ENCODE measurements at regions not wholly inside any gene's neighbourhood (a gene's known extent, or its start where the extent isn't known, plus 50 kb on each side); places are given as distances from the start of the nearest gene placed in this dataset.

DNA sequence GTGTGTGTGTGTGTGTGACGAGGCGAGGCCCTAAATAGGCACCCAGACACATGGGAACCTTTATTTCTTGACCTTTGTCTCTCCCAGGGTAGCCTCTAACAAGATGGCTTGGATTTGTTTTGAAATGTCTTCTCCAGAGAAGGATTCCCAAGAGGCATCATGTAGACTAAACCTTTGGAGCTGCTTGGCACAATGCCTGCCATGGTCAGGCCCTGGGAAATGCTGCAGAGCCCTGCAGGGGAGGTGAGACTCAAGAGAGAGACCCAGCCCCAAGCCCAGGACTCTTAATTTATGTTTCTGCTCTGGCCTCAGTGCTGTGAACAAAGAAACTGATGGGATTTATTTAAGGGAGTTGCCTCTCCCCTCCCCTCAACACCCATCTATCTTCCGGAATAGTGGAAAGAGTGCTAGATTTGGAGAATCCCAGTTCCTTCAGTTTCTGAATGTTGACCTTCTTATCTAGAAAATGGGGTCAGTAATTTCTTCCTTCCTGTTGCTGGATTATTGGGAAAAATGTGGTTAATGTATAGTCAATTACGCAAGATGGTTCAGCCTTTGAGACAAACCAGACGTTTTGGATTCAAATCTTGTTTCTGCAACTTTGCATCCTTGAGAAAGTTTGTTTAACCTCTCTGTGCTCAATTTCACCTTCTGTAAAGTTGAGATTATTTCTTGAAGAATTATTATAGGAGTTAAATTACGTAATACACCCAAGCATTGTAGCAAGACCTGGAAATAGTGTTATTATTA, 434.8 kb downstream of the MAFB start:
- DNase-seq (ENCODE audit: low read depth, low spot score) = no peak
- no peak overlapping the region for H3K27ac ChIP-seq

DNA sequence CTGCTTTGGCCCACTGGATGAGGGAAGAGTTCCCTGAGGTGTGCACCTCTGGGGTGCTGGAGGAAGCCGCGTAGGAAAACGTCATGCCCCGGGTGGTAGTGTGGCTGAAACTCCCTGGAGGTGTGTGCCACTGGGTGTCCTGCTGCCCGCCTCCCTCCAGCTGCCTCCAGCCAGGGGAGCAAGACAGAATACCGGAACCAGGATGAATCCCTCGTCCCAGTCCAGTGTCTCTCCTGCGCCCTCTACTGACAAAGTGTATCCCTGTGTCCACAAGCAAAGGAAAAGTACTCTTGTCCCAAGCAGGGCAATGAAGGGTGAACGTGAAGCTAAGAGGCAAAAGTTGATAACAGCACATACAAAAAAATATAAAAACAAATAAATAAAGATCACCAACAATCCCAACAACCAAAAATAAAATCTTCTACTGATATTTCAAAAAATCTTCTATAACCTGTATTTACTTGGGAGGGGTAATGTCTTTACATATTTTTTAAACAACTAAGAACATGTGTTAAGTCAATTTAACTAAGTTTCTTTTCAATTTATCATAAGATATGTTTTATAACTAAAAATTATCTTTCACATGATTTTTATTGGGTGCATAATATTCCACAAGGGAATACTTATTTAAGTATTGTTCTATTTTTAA, 437.6 kb downstream of the MAFB start:
- no peak overlapping the region for H3K27ac ChIP-seq
- no peak for DNase-seq (ENCODE audit: low read depth, low spot score)

DNA sequence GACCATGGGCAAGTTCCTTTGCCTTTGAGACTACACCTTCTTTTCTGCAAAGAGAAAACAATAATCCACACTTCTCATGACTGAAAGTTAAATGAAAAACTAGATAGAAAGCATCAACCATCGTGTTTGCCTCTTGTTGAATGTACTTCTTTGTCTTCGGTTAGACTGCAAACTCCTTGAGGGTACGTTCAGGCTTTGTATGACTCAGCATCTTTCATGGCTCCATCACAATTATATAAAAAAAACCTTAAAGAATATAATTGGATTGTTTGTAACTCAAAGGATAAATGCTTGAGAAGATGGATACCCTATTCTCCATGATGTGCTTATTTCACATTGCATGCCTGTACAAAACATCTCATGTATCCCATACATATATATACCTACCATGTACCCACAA, 439.2 kb downstream of the MAFB start:
- no peak for DNase-seq (ENCODE audit: low read depth, low spot score)
- no peak overlapping the region for H3K27ac ChIP-seq

DNA sequence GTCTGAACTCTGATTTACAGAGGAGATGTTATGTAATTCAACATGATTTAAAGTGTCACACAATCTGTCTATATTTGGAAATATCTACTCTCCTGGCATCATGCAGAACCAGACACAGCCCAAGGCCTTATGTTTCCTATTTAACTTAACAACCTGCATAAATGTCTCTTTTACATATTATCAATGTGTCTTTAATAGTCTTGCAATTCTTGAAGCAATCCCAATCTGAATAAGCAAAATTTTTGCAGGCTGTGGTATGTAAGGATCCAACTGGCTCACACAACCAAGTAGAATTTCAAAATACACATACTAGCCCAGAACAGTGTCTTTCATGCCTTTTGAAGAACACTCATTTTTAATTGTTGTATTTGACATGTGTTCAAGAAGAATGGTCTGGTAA, 443.2 kb downstream of the MAFB start:
- no peak overlapping the region for H3K27ac ChIP-seq
- DNase-seq (ENCODE audit: low read depth, low spot score) = no peak

DNA sequence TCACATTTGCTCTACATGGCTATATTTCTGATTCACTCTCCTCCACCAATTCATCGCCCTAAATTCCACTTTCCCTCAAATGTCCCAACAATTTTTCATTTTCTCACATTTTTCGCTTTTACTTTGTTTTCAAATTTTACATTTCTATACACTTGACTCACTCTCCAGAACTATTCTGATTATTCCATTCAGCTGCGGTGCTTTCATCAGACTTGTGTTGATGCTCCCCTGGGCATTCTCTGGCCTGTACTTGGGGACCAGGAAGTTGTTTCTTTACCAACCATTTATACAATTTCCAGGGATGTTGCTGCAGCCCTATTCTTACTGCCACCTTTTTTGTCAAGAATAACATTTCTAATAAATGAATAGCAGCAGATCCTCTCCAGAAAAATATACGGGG, 444.8 kb downstream of the MAFB start:
- no peak for DNase-seq (ENCODE audit: low read depth, low spot score)
- no peak overlapping the region for H3K27ac ChIP-seq

DNA sequence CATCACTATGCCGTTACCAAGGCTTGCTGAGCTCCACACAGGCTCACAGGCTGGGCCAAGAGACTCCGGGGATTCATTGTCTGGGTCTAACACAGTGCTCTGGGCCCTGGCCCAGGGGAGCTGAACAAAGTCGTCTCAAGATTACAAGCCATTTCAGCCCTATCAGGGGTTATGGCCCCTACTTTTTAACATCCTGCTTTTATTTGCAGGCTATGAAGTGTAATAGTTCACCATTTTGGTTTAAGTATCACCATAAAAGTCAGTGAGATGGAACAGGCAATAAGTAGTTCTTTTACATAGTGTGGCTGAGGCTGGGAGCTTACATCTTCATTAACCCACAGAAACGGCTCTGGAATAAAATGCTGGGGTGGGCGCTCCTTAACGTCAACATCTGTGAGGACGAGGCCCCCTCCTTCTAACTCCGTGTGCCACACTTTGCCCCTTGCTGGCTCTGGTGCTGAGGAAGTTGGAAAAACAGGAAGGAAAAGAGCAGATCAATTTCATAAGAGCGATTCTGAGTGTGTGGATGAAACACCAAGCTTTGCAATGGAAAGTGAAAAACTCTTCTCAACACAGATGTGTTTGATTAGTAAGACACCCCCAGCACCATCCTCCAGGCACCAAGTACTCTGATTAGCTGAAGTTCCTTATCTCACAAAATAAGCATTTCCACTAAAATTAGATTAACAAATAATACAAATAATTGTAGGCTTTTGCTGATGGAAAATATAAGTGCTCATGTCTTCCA, 447.3 kb downstream of the MAFB start:
- DNase-seq (ENCODE audit: low read depth, low spot score) = no peak
- no peak overlapping the region for H3K27ac ChIP-seq

DNA sequence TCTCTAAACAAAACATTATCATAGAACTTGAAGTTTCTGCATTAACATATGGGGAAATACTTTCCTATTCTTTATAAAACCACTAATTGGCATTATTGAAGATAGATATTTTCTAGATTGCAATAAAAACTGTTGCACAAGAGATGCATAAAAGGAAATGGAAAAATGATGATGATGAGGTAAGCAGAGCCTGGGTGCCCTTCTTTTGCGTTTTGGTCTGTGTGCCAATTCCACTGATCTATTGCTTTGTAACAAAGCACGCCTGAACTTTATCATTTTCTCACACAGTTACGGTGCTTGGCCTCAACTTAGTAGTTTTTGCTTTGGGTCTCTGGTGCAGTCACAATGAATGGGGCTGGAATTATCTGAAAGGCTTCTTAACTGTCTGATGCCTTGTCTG, 450.5 kb downstream of the MAFB start:
- no peak for DNase-seq (ENCODE audit: low read depth, low spot score)
- no peak overlapping the region for H3K27ac ChIP-seq

DNA sequence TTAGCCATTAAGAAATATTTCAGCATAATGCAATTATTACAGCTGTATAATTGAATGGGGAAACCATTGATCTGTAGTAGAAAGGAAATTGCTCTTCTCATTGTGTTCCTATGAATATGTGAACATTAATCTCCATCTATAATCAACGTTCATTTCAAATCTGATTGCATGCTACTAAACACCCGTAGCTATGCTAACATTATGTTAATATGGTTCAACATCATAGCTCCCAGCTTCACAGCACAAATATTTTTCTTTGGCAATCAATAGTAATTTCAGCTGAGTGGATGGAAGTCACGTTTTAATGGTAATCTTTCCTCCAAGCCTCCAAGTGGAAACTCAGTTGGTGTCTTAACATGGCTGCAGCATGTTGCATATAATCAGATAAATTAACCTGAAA, 454.4 kb downstream of the MAFB start:
- no peak for DNase-seq (ENCODE audit: low read depth, low spot score)
- no peak overlapping the region for H3K27ac ChIP-seq

DNA sequence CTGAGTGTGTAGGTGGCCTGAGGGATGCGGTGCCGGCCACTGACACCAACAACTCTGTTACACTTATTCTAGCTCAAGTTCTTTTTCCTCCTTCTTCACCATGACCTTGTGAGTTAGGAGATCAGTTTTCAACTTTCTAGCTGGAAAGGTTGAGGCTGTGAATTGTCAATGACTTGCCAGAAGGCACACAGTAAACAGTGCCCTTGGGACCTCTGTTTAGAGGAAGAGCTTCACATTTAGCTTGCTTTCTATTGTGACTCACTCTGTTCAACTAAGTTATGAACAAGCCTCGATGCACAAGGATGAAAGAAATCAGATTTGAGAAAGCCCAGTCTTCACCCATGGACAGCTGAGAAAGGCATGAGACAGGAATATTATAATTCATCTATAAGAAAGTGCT, 455.6 kb downstream of the MAFB start:
- DNase-seq (ENCODE audit: low read depth, low spot score) = no peak

DNA sequence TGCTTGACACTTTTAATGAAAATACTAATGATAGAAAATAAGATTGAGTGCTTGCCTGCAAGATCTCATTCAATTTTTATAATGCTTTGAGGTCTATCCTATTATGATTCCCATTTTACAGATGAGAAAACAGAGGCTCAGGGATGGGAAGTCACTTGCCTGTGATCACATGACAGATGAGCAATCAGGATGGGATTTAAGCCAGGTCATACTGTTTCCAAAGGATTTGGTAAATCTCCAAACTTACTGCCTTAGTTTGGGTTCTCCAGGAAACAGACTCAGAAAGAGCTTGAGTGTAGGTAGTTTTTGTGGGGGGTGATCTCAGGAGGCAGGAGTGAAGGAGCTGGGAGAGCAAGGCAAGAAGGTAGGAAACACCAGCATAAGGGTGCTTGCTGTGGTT, 456.3 kb downstream of the MAFB start:
- DNase-seq (ENCODE audit: low read depth, low spot score) = no peak

More for the DNA sequence above, 455.6 kb downstream of the MAFB start:
- no peak overlapping the region for H3K27ac ChIP-seq

DNA sequence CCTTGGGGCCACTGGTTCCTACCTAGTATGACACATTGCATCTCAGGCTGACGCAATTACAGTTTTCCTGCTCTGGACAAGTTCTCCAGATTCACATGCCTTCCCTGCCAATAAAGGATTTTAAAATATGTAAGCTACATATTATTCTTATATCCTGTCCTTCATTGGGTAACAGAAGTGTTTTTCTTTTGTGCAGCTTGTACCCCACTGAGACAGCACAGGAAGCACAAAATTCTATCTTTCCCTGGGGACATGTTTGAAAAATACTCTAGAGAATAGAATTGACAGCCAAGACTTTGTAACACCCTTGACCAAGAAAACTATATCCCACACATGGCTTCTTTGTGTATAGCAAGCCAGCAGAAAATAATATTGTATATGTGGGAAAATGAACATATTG, 456.8 kb downstream of the MAFB start:
- no peak for DNase-seq (ENCODE audit: low read depth, low spot score)
- H3K27ac ChIP-seq = no peak overlapping the region

More for the DNA sequence above, 456.3 kb downstream of the MAFB start:
- H3K27ac ChIP-seq = no peak overlapping the region

DNA sequence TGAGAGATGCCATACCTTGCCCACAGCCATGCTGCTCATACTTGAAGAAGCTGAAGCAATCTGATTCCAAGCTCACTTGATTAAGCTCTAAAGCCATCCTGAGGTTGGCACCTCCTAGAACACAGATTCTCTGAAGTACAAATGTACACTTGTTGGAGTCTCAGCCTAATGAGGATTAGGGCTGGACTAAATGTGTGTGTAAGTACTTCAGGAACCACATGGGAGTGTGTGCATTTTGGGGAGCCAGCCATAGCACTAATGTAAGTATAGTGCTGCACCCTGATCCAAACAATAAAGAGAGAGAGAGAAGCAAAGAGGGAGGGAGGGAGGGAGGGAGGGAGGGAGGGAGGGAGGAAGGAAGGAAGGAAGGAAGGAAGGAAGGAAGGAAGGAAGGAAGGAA, 458.6 kb downstream of the MAFB start:
- no peak for DNase-seq (ENCODE audit: low read depth, low spot score)
- H3K27ac ChIP-seq = no peak overlapping the region

DNA sequence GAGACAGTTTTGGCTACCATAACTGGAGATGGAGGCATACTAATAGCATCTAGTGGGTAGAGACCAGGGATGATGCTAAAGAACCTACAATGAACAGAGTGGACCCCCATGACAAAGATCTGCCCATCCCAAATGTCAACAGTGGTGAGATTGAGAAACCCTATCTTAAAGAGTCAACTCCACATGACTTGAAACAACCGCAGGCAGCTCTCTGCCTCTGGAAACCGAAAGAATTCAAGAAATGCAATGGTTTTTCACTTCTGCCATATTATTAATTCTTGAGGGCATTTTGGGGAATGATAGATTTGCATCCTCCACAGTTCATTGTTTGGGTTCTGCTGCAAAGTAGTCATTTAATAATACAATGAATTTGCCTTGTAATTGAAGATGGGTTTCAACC, 463.4 kb downstream of the MAFB start:
- no peak overlapping the region for H3K27ac ChIP-seq
- DNase-seq (ENCODE audit: low read depth, low spot score) = no peak

DNA sequence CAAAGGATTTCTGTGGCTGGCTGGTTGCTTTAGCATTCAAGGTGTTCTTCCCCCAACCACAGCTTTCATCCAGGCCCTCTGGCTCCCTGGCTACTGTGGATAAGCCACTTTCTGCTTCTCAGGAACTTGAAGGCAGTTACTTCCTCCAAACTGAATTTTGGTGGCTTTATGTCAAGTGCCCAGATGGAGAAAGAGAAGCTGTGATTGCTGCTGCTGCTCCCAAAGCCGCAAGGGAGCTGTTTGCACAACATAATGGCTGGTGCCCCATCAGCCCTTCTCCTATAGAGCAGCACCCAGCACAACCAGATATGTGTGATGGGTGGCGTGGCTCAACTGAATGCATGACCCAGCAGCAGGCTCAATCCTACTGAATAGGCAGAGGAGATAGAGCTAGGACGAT, 465.2 kb downstream of the MAFB start:
- no peak overlapping the region for H3K27ac ChIP-seq
- DNase-seq (ENCODE audit: low read depth, low spot score) = no peak

DNA sequence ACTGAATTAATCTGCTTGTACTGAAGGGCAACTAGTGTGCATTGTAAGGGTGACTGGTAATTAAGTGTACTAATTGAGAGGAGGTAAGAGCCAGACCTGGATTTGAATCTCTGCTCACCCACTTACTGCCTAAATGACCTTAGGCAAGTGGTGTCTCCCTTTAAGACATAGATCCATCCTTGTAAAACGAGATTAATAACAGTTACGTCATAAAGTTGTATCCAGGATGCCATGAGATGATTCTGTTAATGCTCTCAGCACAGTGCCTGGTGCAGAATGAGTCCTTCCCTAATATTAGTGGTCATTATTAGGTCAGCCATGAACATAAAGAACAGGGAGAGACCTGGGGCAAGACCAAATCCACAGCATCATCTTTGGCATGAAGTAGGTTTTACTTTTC, 470.1 kb downstream of the MAFB start:
- DNase-seq (ENCODE audit: low read depth, low spot score) = no peak
- H3K27ac ChIP-seq = no peak overlapping the region

DNA sequence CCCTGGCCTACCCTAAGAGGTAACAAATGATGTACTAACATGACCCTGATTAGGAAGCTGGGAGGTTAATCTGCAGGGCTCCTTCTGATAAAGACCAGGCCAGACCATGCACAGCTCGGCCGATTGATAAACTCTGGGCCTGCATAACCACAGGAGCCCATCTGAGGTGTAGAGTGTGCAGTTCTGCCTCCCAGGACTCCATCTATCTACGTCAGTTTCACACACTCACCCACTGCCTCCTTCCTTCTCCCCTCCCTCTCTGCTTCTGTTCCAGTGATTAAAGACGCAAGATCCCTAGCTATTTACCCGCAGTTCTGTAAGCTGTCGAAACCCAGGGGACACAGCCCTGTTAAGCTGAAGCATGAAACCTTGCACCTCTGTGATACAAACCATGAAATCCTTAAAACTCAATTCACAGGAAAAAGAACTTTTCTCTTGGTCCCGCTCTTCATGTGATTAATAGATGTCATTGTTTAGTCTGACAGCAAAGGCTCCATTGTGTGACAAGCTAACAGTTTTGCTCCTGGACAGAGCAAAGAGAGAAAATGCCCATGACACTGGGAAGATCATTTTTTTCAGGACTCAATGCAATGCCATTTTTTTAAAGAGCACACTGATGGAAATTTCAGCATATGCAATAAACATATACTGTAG, 470.6 kb downstream of the MAFB start:
- no peak for DNase-seq (ENCODE audit: low read depth, low spot score)
- no peak overlapping the region for H3K27ac ChIP-seq

DNA sequence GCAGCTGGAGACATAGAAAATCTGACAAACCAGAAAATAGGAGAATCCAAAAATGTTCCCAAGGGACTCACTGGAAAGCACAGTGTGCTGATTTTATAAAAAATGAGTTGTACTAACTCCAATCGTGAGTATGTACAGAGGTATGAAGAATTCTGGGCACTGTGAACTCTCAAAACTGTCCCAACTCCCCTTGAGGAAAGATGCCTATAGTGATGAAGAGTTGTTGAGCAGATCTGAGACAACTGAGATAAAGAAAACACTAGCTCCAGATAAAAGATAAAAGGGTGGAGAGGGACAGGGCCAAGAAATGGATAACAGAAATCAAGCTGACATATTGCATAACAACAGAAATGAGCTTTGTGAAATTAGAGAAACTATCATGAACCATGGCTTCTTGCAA, 481.4 kb downstream of the MAFB start:
- no peak overlapping the region for H3K27ac ChIP-seq
- DNase-seq (ENCODE audit: low read depth, low spot score) = no peak

DNA sequence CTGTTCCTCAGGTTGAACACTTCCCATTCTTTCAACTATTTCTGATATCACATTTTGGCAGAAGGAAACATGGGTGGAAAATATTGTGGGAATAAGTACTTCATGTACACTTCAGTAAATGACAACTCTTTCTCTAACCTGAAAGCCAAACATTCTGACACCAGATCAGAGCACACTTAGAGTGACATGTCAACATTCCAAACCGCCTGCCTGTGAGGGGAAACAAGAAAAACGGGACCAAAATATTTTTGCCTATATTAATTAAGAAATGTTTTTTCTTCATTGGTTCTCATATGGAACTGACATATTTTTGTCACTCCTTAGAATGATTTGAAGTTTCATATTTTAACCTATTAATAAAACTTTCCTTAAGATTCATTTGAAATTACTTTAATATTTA, 483.1 kb downstream of the MAFB start:
- no peak overlapping the region for H3K27ac ChIP-seq
- no peak for DNase-seq (ENCODE audit: low read depth, low spot score)

DNA sequence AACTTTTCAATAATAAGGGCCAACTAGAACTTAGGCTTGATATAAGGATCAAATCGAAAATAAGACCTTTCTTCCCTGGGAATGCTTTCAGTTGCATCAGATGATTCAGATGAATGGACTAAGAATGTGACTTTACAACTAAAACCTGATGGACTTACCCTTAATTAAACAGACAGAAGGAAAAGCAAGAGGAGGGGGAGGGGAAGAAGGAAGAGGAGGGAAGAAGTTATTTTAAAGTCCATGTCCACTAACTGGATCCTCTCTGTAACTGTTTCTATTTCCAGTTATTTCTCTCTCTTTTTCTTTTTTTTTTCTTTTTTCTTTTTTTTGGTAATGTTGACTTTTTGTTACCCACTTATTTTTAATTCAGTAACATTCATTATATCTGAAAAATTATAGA, 486.0 kb downstream of the MAFB start:
- no peak for DNase-seq (ENCODE audit: low read depth, low spot score)
- no peak overlapping the region for H3K27ac ChIP-seq

DNA sequence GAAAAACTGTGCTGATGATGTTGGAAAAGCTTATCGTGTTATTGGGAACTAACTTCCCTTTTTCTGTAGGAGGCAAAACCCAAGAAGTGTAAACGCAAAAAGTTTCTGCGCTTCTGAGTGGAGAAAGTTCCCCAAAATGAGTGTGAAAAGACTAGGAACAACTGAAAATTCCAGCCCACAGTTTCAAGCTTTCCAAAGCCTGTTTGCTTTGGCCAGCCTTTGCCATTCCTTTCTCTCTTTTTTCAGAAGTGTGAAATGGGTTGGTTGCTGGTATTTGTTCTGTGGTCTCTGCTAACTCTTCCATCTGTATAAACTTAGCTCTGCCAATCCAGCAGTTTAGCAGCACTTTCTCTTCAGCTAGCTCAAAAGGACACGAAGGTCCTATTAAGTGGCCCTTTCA, 491.3 kb downstream of the MAFB start:
- no peak overlapping the region for H3K27ac ChIP-seq
- no peak for DNase-seq (ENCODE audit: low read depth, low spot score)

DNA sequence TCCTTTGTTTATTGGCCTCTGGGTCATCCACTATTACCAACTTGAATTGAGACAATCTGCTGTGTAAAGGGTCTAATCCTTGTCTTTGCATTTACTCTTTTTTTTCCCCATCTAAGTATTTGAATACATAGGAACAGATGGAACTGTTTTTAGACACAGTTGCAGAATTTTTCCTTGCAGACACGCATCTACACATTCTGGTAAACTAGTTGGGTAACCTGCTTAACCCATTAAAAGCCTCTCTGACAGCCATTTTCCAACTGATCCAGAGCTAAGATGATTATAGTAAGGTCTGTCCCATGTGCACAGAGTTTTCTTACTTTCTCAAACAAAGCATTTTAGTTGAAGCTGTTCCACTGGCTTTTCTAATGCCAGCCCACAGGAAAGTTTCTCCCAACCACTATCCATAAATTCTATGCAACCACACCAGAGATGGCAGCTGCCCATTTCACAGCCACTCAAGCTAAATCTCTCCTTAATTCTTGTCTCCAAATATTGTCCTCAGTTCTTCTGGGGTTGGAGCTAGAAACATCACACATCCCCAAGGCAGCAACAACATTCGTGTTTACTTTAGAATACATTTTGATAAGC, 492.1 kb downstream of the MAFB start:
- no peak overlapping the region for H3K27ac ChIP-seq
- DNase-seq (ENCODE audit: low read depth, low spot score) = no peak

Measured in epithelial cell of prostate (primary cell).